Hepatocyte (in vitro differentiated cells): ENCODE measurements at regions not wholly inside any gene's neighbourhood (a gene's known extent, or its start where the extent isn't known, plus 50 kb on each side); places are given as distances from the start of the nearest gene placed in this dataset.

Experiments
- DNase-seq: peaks from one replicate; pipeline ENCODE4 v3.0.0-alpha.2; 2016; ENCODE audit warnings: low spot score
- H2AFZ ChIP-seq: fragments of 200-600 bp; sonication (generic); 2 replicates; pipeline ENCODE4 v1.6.0; 2016; ENCODE audit warnings: antibody characterized with exemption, mild to moderate bottlenecking
- H3K27ac ChIP-seq: fragments of 200-600 bp; sonication (generic); 2 replicates; pipeline ENCODE4 v1.5.1; 2016; ENCODE audit warnings: mild to moderate bottlenecking
- H3K27me3 ChIP-seq: fragments of 200-600 bp; sonication (generic); 2 replicates; pipeline ENCODE4 v1.6.1; 2016
- H3K36me3 ChIP-seq: fragments of 200-600 bp; sonication (generic); replicated peaks from 2 replicates; pipeline ENCODE4 v1.5.1; 2016; ENCODE audit warnings: low read depth; ENCODE audit not compliant: insufficient read depth
- H3K4me1 ChIP-seq: fragments of 200-600 bp; sonication (generic); 2 replicates; pipeline ENCODE4 v1.5.1; 2016; ENCODE audit warnings: mild to moderate bottlenecking, moderate library complexity; ENCODE audit not compliant: insufficient read depth
- H3K4me2 ChIP-seq: fragments of 200-600 bp; sonication (generic); 2 replicates; pipeline ENCODE4 v1.6.0; 2016
- H3K4me3 ChIP-seq: fragments of 200-600 bp; sonication (generic); 2 replicates; pipeline ENCODE4 v1.5.1; 2016; ENCODE audit warnings: mild to moderate bottlenecking
- H3K79me2 ChIP-seq: fragments of 200-600 bp; sonication (generic); 2 replicates; pipeline ENCODE4 v1.6.0; 2017; ENCODE audit warnings: mild to moderate bottlenecking
- H3K9me2 ChIP-seq: fragments of 200-600 bp; sonication (generic); replicated peaks from 2 replicates; pipeline ENCODE4 v1.6.0; 2017; ENCODE audit warnings: mild to moderate bottlenecking; ENCODE audit not compliant: insufficient read depth
- H3K9me3 ChIP-seq: fragments of 200-600 bp; sonication (generic); 2 replicates; pipeline ENCODE4 v1.5.1; 2016; ENCODE audit warnings: low read depth, mild to moderate bottlenecking
- H4K20me1 ChIP-seq: fragments of 200-600 bp; sonication (generic); 2 replicates; pipeline ENCODE4 v1.6.0; 2016; ENCODE audit warnings: mild to moderate bottlenecking; ENCODE audit not compliant: insufficient read depth, poor library complexity, severe bottlenecking
- EZH2 ChIP-seq: fragments of 200-600 bp; sonication (generic); IDR thresholded peaks from 2 replicates; pipeline ENCODE4 v1.6.1; 2016; ENCODE audit warnings: antibody characterized with exemption, mild to moderate bottlenecking, borderline replicate concordance
- EZH2phosphoT487 ChIP-seq: fragments of 200-600 bp; sonication (generic); IDR thresholded peaks from one replicate; pipeline ENCODE4 v1.6.1; 2018; ENCODE audit warnings: antibody characterized with exemption, mild to moderate bottlenecking, low read depth, moderate library complexity; ENCODE audit not compliant: unreplicated experiment, severe bottlenecking
- WGBS: methylation state at CpG from one replicate; pipeline ENCODE4 v1.1.6; 2016; ENCODE audit warnings: low lambda C conversion rate; ENCODE audit errors: missing lambda C conversion rate; 5-methylcytosine and 5-hydroxymethylcytosine counted together
- TF ChIP-seq, protein P1 (sequence below): fragments of 200-600 bp; sonication (generic); IDR thresholded peaks from 2 replicates; pipeline ENCODE4 v1.5.1; 2016; ENCODE audit warnings: antibody characterized with exemption, mild to moderate bottlenecking; ENCODE audit not compliant: poor library complexity

DNA sequence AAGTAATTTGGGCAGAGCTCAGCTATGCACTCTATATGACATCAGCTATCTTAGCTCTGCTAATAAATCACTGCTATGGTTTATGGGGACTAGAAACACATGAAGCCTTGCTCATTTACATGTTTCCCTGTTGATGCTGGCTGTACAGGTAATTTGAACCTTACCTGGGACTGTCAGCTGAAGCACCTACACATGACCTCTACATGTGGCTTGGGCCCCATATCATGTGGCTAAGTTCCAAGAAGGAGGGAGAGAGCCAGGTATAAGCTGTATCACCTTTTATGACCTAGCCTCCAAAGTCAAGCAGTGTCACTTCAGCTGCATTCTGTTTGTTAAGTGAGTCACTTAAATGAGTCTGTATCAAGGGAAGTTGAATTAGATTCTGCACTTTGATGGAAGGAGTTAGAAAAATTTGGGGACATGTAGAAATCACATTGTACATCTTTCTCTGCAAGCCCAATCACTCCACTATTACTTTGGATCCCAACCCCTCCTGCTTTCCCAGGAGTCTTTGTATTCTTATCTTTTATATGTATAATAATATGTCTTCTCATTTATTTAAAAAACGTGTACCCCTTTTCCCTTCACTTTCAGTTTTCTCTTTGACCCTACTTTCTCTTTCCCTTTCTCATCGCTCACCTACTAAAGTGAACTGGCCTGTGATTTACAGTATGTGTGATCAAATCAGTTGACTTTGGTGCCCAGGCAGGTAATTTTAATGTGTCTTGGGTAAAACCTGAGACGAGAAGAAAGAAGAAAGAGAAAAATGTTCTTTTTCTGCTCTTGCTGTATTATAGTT is 53.4 kb upstream of the PRKACB start:
- Histone ChIP-seq H3K36me3 (no peaks in the 10 kb centered on the region), H3K27me3 (no peaks in the 10 kb centered on the region), H3K4me1 (no peaks in the 10 kb centered on the region), H3K4me2 (no peak overlapping the region), H3K9me3 (no peaks in the 10 kb centered on the region), H3K27ac (peak overlapping the region; percentile 18), H3K9me2 (no peaks in the 10 kb centered on the region), H2AFZ (no peak overlapping the region), H3K4me3 (no peak overlapping the region), H3K79me2 (peaks cover 25% of the 10 kb centered on the region), H4K20me1 (no peaks in the 10 kb centered on the region)
- 94% methylated on average over 3 of the region's 3 CpGs for WGBS
- TF ChIP-seq, protein P1, sequence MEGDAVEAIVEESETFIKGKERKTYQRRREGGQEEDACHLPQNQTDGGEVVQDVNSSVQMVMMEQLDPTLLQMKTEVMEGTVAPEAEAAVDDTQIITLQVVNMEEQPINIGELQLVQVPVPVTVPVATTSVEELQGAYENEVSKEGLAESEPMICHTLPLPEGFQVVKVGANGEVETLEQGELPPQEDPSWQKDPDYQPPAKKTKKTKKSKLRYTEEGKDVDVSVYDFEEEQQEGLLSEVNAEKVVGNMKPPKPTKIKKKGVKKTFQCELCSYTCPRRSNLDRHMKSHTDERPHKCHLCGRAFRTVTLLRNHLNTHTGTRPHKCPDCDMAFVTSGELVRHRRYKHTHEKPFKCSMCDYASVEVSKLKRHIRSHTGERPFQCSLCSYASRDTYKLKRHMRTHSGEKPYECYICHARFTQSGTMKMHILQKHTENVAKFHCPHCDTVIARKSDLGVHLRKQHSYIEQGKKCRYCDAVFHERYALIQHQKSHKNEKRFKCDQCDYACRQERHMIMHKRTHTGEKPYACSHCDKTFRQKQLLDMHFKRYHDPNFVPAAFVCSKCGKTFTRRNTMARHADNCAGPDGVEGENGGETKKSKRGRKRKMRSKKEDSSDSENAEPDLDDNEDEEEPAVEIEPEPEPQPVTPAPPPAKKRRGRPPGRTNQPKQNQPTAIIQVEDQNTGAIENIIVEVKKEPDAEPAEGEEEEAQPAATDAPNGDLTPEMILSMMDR, result no peak
- TF ChIP-seq EZH2phosphoT487, result no peak
- TF ChIP-seq EZH2, result no peak
- DNase-seq, result peak; percentile 49

DNA sequence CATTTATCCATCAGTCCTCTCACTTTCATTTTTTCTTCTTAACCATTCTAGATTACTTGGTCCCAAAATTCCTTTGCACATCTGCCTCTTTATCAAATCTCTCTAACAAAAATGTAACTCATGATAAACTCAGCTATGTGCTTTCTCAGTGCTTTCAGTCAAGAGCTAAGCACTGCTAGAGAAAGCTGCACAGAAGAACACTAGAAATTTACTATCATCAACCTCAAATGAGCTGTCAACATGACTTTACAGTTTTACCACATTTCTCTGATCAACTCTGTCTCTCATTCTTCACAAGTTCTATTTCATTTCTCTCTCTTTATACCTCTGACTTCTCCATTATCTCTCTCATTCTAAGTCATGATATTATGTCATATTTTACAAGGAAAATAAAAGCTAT is 54.2 kb upstream of the PRKACB start:
- H3K9me3 ChIP-seq, result no peaks in the 10 kb centered on the region
- no peak for DNase-seq
- no peaks in the 10 kb centered on the region for H3K36me3 ChIP-seq
- no peak overlapping the region for H3K4me3 ChIP-seq
- no peaks in the 10 kb centered on the region for H4K20me1 ChIP-seq
- H3K79me2 ChIP-seq, result peaks cover 21% of the 10 kb centered on the region
- H3K4me2 ChIP-seq, result no peak overlapping the region
- no peaks in the 10 kb centered on the region for H3K27me3 ChIP-seq
- H3K9me2 ChIP-seq, result no peaks in the 10 kb centered on the region
- H2AFZ ChIP-seq, result no peak overlapping the region
- TF ChIP-seq EZH2, result no peak
- TF ChIP-seq, protein P1, result no peak
- no peak for TF ChIP-seq EZH2phosphoT487
- H3K27ac ChIP-seq, result peak overlapping the region; percentile 18
- H3K4me1 ChIP-seq, result no peaks in the 10 kb centered on the region

- Histone ChIP-seq H3K79me2 (peaks cover 17% of the 10 kb centered on the region), H3K4me2 (no peak overlapping the region), H3K27me3 (no peaks in the 10 kb centered on the region), H3K9me2 (no peaks in the 10 kb centered on the region), H4K20me1 (no peaks in the 10 kb centered on the region), H3K36me3 (no peaks in the 10 kb centered on the region), H3K4me1 (no peaks in the 10 kb centered on the region), H3K9me3 (no peaks in the 10 kb centered on the region), H3K4me3 (no peak overlapping the region), H3K27ac (no peak overlapping the region), H2AFZ (no peak overlapping the region)
- peak; percentile 11 for DNase-seq
- no peak for TF ChIP-seq EZH2
- no peak for TF ChIP-seq EZH2phosphoT487
- TF ChIP-seq, protein P1, result no peak
These were observed 54.6 kb upstream of the PRKACB start for GRCh38 chr1:84089465-84089864.
